ENCODE measurements at regions not wholly inside any gene's neighbourhood (a gene's known extent, or its start where the extent isn't known, plus 50 kb on each side); places are given as distances from the start of the nearest gene placed in this dataset.
"Not testable (repeated sequence)": the region's sequence is repeated elsewhere in the genome, so short reads cannot be mapped to it uniquely, and the experiment has no call there.

- DNase-seq (ENCODE audit: low spot score), result no peak
These were observed 186.1 kb downstream of the INHBB start for GRCh38 chr2:120531863-120532600.

- DNase-seq (ENCODE audit: low spot score), result no peak
These were observed 187.7 kb downstream of the INHBB start for GRCh38 chr2:120533625-120534024.

GRCh38 chr2:120534457-120534856 lies 188.5 kb downstream of the INHBB start:
- DNase-seq (ENCODE audit: low spot score), result no peak

- DNase-seq (ENCODE audit: low spot score), result no peak
These were observed 189.1 kb downstream of the INHBB start for GRCh38 chr2:120535081-120535480.

- no peak for DNase-seq (ENCODE audit: low spot score)
These were observed 190.2 kb downstream of the INHBB start for GRCh38 chr2:120536141-120536540.

- DNase-seq (ENCODE audit: low spot score), result no peak
These were observed 192.9 kb downstream of the INHBB start for GRCh38 chr2:120538691-120539423.

- no peak for DNase-seq (ENCODE audit: low spot score)
These were observed 193.5 kb downstream of the INHBB start for GRCh38 chr2:120539424-120539936.

GRCh38 chr2:120539937-120540718 lies 194.2 kb downstream of the INHBB start:
- DNase-seq (ENCODE audit: low spot score), result peak; percentile 81

GRCh38 chr2:120540719-120541552 lies 194.7 kb upstream of the GLI2 start:
- DNase-seq (ENCODE audit: low spot score), result no peak

GRCh38 chr2:120541553-120541932 lies 194.1 kb upstream of the GLI2 start:
- DNase-seq (ENCODE audit: low spot score), result no peak

GRCh38 chr2:120541972-120542670 lies 193.5 kb upstream of the GLI2 start:
- no peak for DNase-seq (ENCODE audit: low spot score)

GRCh38 chr2:120542911-120543527 lies 192.6 kb upstream of the GLI2 start:
- no peak for DNase-seq (ENCODE audit: low spot score)

- DNase-seq (ENCODE audit: low spot score), result no peak
These were observed 191.8 kb upstream of the GLI2 start for GRCh38 chr2:120543899-120544298.

- DNase-seq (ENCODE audit: low spot score), result no peak
These were observed 191.1 kb upstream of the GLI2 start for GRCh38 chr2:120544522-120544921.

GRCh38 chr2:120545007-120545406 lies 190.7 kb upstream of the GLI2 start:
- DNase-seq (ENCODE audit: low spot score), result not testable (repeated sequence)

- DNase-seq (ENCODE audit: low spot score), result no peak
These were observed 190.1 kb upstream of the GLI2 start for GRCh38 chr2:120545521-120546047.

- DNase-seq (ENCODE audit: low spot score), result no peak
These were observed 189.4 kb upstream of the GLI2 start for GRCh38 chr2:120546048-120546864.

GRCh38 chr2:120546865-120547390 lies 188.7 kb upstream of the GLI2 start:
- no peak for DNase-seq (ENCODE audit: low spot score)

GRCh38 chr2:120547662-120548061 lies 188.0 kb upstream of the GLI2 start:
- DNase-seq (ENCODE audit: low spot score), result no peak

Data from D341Med (cell line).